OCI-LY7 (cell line): ENCODE measurements at regions not wholly inside any gene's neighbourhood (a gene's known extent, or its start where the extent isn't known, plus 50 kb on each side); places are given as distances from the start of the nearest gene placed in this dataset.

Experiments
- BruUV-seq: library from RNA; stranded (reverse); fragments of 400-500 nt; replicated peaks from 2 replicates; lab custom pipeline; 2021; lab: Mats Ljungman, UMichigan
- CTCF ChIA-PET: fragments of 300-600 bp; sonication (Branson Sonifier 250); formaldehyde crosslinking; loops from one replicate; lab custom pipeline; 2022; ENCODE audit warnings: antibody characterized with exemption; ENCODE audit not compliant: unreplicated experiment; lab: Charles Lee
- POLR2A ChIA-PET: fragments of 300-600 bp; sonication (Branson Sonifier 250); formaldehyde crosslinking; loops from one replicate; lab custom pipeline; 2022; ENCODE audit warnings: antibody characterized with exemption; lab: Charles Lee
- DNase-seq: peaks from one replicate; pipeline ENCODE4 v3.0.0-alpha.2; 2015; ENCODE audit warnings: low spot score
- H2AFZ ChIP-seq: fragments of 200-600 bp; sonication (generic), shearing (Covaris generic); 2 replicates; pipeline ENCODE4 v1.6.1; 2014; ENCODE audit warnings: mild to moderate bottlenecking, antibody characterized with exemption, low read length, moderate library complexity
- H3K27ac ChIP-seq: fragments of 200-600 bp; sonication (generic); 2 replicates; pipeline ENCODE4 v1.5.1; 2014; ENCODE audit warnings: mixed run types, low read depth, mild to moderate bottlenecking, moderate library complexity, low read length, inconsistent platforms; ENCODE audit not compliant: poor library complexity, severe bottlenecking
- H3K36me3 ChIP-seq: fragments of 200-600 bp; sonication (generic); 2 replicates; pipeline ENCODE4 v1.6.1; 2014; ENCODE audit warnings: mild to moderate bottlenecking, antibody characterized with exemption, low read length, moderate library complexity, mixed read lengths; ENCODE audit not compliant: insufficient read depth
- H3K4me1 ChIP-seq: fragments of 200-600 bp; sonication (generic); 2 replicates; pipeline ENCODE4 v1.5.1; 2014; ENCODE audit warnings: mild to moderate bottlenecking, low read length; ENCODE audit not compliant: insufficient read depth, poor library complexity, severe bottlenecking
- H3K4me2 ChIP-seq: fragments of 200-600 bp; sonication (generic); 2 replicates; pipeline ENCODE4 v1.6.1; 2014; ENCODE audit warnings: mild to moderate bottlenecking, low read length
- H3K4me3 ChIP-seq: fragments of 200-600 bp; sonication (generic); 2 replicates; pipeline ENCODE4 v1.5.1; 2014; ENCODE audit warnings: mild to moderate bottlenecking, low read depth, low read length; ENCODE audit not compliant: poor library complexity, severe bottlenecking
- H3K79me2 ChIP-seq: fragments of 200-600 bp; sonication (generic); 2 replicates; pipeline ENCODE4 v1.6.1; 2016; ENCODE audit warnings: low read depth, mild to moderate bottlenecking, low read length, moderate library complexity, mixed read lengths; ENCODE audit not compliant: insufficient read depth
- H3K9me2 ChIP-seq: fragments of 200-600 bp; sonication (generic); 2 replicates; pipeline ENCODE4 v1.6.1; 2016; ENCODE audit warnings: mild to moderate bottlenecking, low read length, mixed read lengths; ENCODE audit not compliant: insufficient read depth
- H3K9me3 ChIP-seq: fragments of 200-600 bp; sonication (generic); 2 replicates; pipeline ENCODE4 v1.6.1; 2014; ENCODE audit warnings: mild to moderate bottlenecking, mixed run types, low read length, mixed read lengths
- H4K20me1 ChIP-seq: fragments of 200-600 bp; sonication (generic); 2 replicates; pipeline ENCODE4 v1.6.1; 2014; ENCODE audit warnings: mild to moderate bottlenecking, antibody characterized with exemption, low read length, moderate library complexity, mixed read lengths; ENCODE audit not compliant: insufficient read depth
- EZH2phosphoT487 ChIP-seq: fragments of 200-600 bp; sonication (generic); IDR thresholded peaks from 2 replicates; pipeline ENCODE4 v1.6.1; 2018; ENCODE audit warnings: low read depth, borderline replicate concordance, mild to moderate bottlenecking, mixed run types, antibody characterized with exemption, low read length, moderate library complexity, mixed read lengths
- intact Hi-C: fragments of 100-400 bp; cut with micrococcal nuclease; formaldehyde crosslinking; loops from one replicate; pipeline ENCODE4 v1.10.0; 2022; ENCODE audit not compliant: unreplicated experiment
- TF ChIP-seq, protein P1 (sequence below): fragments of 200-600 bp; sonication (generic); conservative IDR thresholded peaks from 2 replicates; pipeline ENCODE4 v1.5.1; 2014; ENCODE audit warnings: mild to moderate bottlenecking, antibody characterized with exemption, low read length, moderate library complexity, mixed read lengths

GRCh38 chr5:58150926-58151325 lies 309.0 kb downstream of the PLK2 start:
- intact Hi-C loops = no loop called here
- no TSS peak for BruUV-seq
- Histone ChIP-seq H3K79me2 (no peaks in the 10 kb centered on the region), H2AFZ (no peak overlapping the region), H3K4me1 (peaks cover 5% of the 10 kb centered on the region), H3K9me3 (no peaks in the 10 kb centered on the region), H3K4me2 (no peak overlapping the region), H3K4me3 (no peak overlapping the region), H4K20me1 (no peaks in the 10 kb centered on the region), H3K9me2 (no peaks in the 10 kb centered on the region), H3K27ac (no peak overlapping the region), H3K36me3 (no peaks in the 10 kb centered on the region)
- ChIA-PET CTCF (no interaction called here), POLR2A (no interaction called here)
- no peak for TF ChIP-seq EZH2phosphoT487
- TF ChIP-seq, protein P1, sequence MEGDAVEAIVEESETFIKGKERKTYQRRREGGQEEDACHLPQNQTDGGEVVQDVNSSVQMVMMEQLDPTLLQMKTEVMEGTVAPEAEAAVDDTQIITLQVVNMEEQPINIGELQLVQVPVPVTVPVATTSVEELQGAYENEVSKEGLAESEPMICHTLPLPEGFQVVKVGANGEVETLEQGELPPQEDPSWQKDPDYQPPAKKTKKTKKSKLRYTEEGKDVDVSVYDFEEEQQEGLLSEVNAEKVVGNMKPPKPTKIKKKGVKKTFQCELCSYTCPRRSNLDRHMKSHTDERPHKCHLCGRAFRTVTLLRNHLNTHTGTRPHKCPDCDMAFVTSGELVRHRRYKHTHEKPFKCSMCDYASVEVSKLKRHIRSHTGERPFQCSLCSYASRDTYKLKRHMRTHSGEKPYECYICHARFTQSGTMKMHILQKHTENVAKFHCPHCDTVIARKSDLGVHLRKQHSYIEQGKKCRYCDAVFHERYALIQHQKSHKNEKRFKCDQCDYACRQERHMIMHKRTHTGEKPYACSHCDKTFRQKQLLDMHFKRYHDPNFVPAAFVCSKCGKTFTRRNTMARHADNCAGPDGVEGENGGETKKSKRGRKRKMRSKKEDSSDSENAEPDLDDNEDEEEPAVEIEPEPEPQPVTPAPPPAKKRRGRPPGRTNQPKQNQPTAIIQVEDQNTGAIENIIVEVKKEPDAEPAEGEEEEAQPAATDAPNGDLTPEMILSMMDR = no peak
- DNase-seq = no peak

GRCh38 chr5:58149746-58150145 lies 310.1 kb downstream of the PLK2 start:
- ChIA-PET POLR2A (no interaction called here), CTCF (no interaction called here)
- TF ChIP-seq EZH2phosphoT487 = no peak
- TF ChIP-seq, protein P1 = no peak
- Histone ChIP-seq H3K4me1 (no peaks in the 10 kb centered on the region), H3K36me3 (no peaks in the 10 kb centered on the region), H3K4me3 (no peak overlapping the region), H4K20me1 (no peaks in the 10 kb centered on the region), H3K9me2 (no peaks in the 10 kb centered on the region), H3K4me2 (no peak overlapping the region), H3K79me2 (no peaks in the 10 kb centered on the region), H2AFZ (no peak overlapping the region; the same call in 1 of the 2 replicates), H3K9me3 (no peaks in the 10 kb centered on the region), H3K27ac (no peak overlapping the region)
- no TSS peak for BruUV-seq
- no peak for DNase-seq
- intact Hi-C loops = no loop called here

GRCh38 chr5:58149345-58149744 lies 310.5 kb downstream of the PLK2 start:
- H3K9me3 ChIP-seq = no peaks in the 10 kb centered on the region
- no peak overlapping the region for H3K4me3 ChIP-seq
- no peaks in the 10 kb centered on the region for H3K79me2 ChIP-seq
- H3K36me3 ChIP-seq = no peaks in the 10 kb centered on the region
- no peaks in the 10 kb centered on the region for H3K9me2 ChIP-seq
- POLR2A ChIA-PET = no interaction called here
- H4K20me1 ChIP-seq = no peaks in the 10 kb centered on the region
- CTCF ChIA-PET = no interaction called here
- intact Hi-C loops = no loop called here
- BruUV-seq = no TSS peak
- TF ChIP-seq EZH2phosphoT487 = no peak
- TF ChIP-seq, protein P1 = no peak
- DNase-seq = no peak
- H3K4me1 ChIP-seq = no peaks in the 10 kb centered on the region
- H3K4me2 ChIP-seq = no peak overlapping the region
- H3K27ac ChIP-seq = no peak overlapping the region
- no peak overlapping the region for H2AFZ ChIP-seq
